ENCODE measurements at regions not wholly inside any gene's neighbourhood (a gene's known extent, or its start where the extent isn't known, plus 50 kb on each side); places are given as distances from the start of the nearest gene placed in this dataset.

DNA sequence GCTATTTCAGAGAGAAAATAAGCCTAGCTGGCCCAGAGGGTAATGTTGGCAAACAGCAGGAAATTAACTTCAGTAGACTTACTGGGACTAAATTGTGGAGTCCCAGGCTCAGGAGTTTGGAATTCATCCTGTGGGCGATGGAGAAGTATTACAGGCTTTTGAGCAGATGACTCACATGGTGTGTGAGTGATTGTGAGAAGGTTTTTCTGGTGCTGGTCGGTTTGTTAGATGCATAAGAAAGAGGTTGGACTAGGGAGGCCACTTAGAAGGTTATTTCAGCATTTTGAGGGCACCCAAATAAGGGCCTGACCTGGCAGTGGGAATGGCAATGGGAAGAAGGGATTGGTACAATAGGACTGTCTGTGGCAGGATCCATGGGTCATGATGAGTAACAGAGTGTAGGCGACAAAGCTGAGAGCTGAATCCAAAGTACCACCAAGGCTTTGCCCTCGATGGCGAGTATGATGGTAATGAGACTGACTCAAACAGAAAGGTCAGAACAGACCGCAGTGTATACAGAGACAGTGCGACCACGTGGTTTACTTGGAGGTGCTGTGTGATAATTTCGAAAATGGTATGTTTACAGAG lies 69.2 kb upstream of the KIF26B start:
- CTCF ChIA-PET = interaction anchor here (1.0 kb wide), 1 partner anchor 8 kb away, joined by 4 read pairs; no protein-coding TSS in a partner anchor
- POLR2A ChIA-PET = no interaction called here
- H3K4me1 ChIP-seq (ENCODE audit: control insufficient read depth, insufficient read depth, low read length) = no peaks in the 10 kb centered on the region
- H3K9me3 ChIP-seq (ENCODE audit: control insufficient read depth, insufficient read depth, low read depth, low read length) = no peaks in the 10 kb centered on the region
- H3K27ac ChIP-seq (ENCODE audit: extremely low read depth, low read depth, low read length) = no peak overlapping the region
- no peak for TF ChIP-seq ZNF211 (tag by site-specific recombination; IDR thresholded peaks at IDR 0.05; ENCODE audit: low read depth)
- 0 out of 2 replicates have a peak, but pooled peaks have one; percentile 14 for TF ChIP-seq EGR2 (tag by site-specific recombination; IDR thresholded peaks at IDR 0.05; ENCODE audit: low read depth)
- no peak overlapping the region for H3K4me3 ChIP-seq (ENCODE audit: low read depth, low read length)
- H3K36me3 ChIP-seq (ENCODE audit: control insufficient read depth in 2 of 2, insufficient read depth in 1 of 2, low read length in 2 of 2) = no peaks in the 10 kb centered on the region

DNA sequence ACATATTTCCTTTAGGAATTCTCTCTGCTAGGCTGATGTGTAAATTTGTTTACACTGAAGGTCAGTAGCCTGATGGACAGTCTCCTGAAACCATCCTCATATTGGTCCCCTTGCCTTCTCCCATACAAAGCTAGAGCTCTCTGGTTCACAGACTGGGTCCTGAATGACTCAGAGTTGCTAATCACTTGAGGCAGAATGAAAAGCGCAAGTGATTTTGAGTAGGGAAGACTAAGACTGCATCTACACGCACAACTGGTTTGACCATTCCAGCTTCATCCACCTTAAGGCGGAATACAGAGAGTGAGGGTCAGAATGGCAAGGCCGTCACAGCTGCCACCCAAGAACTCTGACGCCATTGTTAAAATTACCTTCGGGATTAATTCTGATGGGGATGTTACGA lies 70.2 kb upstream of the KIF26B start:
- Histone ChIP-seq H3K9me3 (ENCODE audit: control insufficient read depth, insufficient read depth, low read depth, low read length) (no peaks in the 10 kb centered on the region), H3K36me3 (ENCODE audit: control insufficient read depth in 2 of 2, insufficient read depth in 1 of 2, low read length in 2 of 2) (no peaks in the 10 kb centered on the region), H3K27ac (ENCODE audit: extremely low read depth, low read depth, low read length) (no peak overlapping the region), H3K4me1 (ENCODE audit: control insufficient read depth, insufficient read depth, low read length) (no peaks in the 10 kb centered on the region), H3K4me3 (ENCODE audit: low read depth, low read length) (no peak overlapping the region)
- ChIA-PET CTCF (interaction anchor here (0.7 to 1.2 kb wide), 3 partner anchors 41 to 1555 kb away, joined by 3 read pairs; no protein-coding TSS in a partner anchor), POLR2A (no interaction called here)
- TF ChIP-seq ZNF837 (tag by site-specific recombination; IDR thresholded peaks at IDR 0.05) (no peak), GLI4 (tag by site-specific recombination; IDR thresholded peaks at IDR 0.05) (no peak)
- TF ChIP-seq, protein P1, sequence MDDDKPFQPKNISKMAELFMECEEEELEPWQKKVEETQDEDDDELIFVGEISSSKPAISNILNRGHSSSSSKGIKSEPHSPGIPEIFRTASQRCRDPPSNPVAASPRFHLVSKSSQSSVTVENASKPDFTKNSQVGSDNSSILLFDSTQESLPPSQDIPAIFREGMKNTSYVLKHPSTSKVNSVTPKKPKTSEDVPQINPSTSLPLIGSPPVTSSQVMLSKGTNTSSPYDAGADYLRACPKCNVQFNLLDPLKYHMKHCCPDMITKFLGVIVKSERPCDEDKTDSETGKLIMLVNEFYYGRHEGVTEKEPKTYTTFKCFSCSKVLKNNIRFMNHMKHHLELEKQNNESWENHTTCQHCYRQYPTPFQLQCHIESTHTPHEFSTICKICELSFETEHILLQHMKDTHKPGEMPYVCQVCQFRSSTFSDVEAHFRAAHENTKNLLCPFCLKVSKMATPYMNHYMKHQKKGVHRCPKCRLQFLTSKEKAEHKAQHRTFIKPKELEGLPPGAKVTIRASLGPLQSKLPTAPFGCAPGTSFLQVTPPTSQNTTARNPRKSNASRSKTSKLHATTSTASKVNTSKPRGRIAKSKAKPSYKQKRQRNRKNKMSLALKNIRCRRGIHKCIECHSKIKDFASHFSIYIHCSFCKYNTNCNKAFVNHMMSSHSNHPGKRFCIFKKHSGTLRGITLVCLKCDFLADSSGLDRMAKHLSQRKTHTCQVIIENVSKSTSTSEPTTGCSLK (tag by site-specific recombination; IDR thresholded peaks at IDR 0.05) = no peak

DNA sequence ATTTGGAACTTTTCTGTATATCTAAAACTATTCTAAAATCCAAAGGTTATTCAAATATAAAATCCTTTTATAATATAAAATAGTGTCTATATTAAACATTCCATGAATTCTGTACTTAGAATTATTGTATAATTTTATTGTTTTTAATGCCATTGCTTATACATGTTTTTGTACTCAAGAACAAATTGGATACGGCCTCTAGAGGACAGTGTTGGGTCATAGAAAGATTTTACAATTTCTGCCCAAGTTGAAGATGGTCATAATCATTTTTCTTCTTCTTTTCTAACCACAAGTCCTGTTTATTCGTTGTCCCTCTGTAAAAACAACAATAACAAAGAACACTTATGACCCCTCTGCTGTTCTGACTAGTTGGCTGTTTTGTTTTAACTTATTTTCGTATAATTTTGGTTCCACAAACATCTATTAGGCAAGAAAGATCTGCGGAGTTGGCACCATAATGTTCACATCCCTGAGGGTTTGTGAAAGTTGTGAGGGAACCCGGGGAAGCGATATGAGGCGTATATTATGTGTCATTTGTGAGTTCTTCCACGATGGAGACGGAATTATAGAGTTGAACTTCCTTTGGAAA lies 75.7 kb upstream of the KIF26B start:
- TF ChIP-seq ZNF2 (tag by site-specific recombination; IDR thresholded peaks at IDR 0.05) (0 out of 2 replicates have a peak, but pooled peaks have one; percentile 58), ZNF654 (tag by site-specific recombination; IDR thresholded peaks at IDR 0.05; ENCODE audit: low read depth) (peak; percentile 88), ZNF221 (tag by site-specific recombination; IDR thresholded peaks at IDR 0.05; ENCODE audit: borderline replicate concordance) (peak; percentile 77; the same call in 1 of the 2 replicates), ZFP41 (tag by site-specific recombination; IDR thresholded peaks at IDR 0.05; ENCODE audit: borderline replicate concordance) (no peak), ZNF621 (tag by site-specific recombination; IDR thresholded peaks at IDR 0.05) (no peak), ZSCAN30 (tag by site-specific recombination; IDR thresholded peaks at IDR 0.05) (peak; percentile 40; the same call in 1 of the 2 replicates), ZNF558 (tag by site-specific recombination; IDR thresholded peaks at IDR 0.05) (peak; percentile 46; the same call in 1 of the 2 replicates), GFI1B (tag by site-specific recombination; IDR thresholded peaks at IDR 0.05) (no peak), ZBTB17 (tag by site-specific recombination; IDR thresholded peaks at IDR 0.05) (no peak), ZNF658 (tag by site-specific recombination; IDR thresholded peaks at IDR 0.05) (no peak), ZNF561 (tag by site-specific recombination; IDR thresholded peaks at IDR 0.05; ENCODE audit: borderline replicate concordance) (0 out of 2 replicates have a peak, but pooled peaks have one; percentile 15), EGR2 (tag by site-specific recombination; IDR thresholded peaks at IDR 0.05; ENCODE audit: low read depth) (no peak)
- TF ChIP-seq, protein P2, sequence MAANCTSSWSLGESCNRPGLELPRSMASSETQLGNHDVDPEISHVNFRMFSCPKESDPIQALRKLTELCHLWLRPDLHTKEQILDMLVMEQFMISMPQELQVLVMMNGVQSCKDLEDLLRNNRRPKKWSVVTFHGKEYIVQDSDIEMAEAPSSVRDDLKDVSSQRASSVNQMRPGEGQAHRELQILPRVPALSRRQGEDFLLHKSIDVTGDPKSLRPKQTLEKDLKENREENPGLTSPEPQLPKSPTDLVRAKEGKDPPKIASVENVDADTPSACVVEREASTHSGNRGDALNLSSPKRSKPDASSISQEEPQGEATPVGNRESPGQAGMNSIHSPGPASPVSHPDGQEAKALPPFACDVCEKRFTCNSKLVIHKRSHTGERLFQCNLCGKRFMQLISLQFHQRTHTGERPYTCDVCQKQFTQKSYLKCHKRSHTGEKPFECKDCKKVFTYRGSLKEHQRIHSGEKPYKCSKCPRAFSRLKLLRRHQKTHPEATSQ (tag by site-specific recombination; IDR thresholded peaks at IDR 0.05) = no peak
- TF ChIP-seq, protein P3, sequence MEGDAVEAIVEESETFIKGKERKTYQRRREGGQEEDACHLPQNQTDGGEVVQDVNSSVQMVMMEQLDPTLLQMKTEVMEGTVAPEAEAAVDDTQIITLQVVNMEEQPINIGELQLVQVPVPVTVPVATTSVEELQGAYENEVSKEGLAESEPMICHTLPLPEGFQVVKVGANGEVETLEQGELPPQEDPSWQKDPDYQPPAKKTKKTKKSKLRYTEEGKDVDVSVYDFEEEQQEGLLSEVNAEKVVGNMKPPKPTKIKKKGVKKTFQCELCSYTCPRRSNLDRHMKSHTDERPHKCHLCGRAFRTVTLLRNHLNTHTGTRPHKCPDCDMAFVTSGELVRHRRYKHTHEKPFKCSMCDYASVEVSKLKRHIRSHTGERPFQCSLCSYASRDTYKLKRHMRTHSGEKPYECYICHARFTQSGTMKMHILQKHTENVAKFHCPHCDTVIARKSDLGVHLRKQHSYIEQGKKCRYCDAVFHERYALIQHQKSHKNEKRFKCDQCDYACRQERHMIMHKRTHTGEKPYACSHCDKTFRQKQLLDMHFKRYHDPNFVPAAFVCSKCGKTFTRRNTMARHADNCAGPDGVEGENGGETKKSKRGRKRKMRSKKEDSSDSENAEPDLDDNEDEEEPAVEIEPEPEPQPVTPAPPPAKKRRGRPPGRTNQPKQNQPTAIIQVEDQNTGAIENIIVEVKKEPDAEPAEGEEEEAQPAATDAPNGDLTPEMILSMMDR (tag by site-specific recombination; IDR thresholded peaks at IDR 0.05) = peak; percentile 63; the same call in 1 of the 2 replicates
- TF ChIP-seq, protein P4, sequence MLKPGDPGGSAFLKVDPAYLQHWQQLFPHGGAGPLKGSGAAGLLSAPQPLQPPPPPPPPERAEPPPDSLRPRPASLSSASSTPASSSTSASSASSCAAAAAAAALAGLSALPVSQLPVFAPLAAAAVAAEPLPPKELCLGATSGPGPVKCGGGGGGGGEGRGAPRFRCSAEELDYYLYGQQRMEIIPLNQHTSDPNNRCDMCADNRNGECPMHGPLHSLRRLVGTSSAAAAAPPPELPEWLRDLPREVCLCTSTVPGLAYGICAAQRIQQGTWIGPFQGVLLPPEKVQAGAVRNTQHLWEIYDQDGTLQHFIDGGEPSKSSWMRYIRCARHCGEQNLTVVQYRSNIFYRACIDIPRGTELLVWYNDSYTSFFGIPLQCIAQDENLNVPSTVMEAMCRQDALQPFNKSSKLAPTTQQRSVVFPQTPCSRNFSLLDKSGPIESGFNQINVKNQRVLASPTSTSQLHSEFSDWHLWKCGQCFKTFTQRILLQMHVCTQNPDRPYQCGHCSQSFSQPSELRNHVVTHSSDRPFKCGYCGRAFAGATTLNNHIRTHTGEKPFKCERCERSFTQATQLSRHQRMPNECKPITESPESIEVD (tag by site-specific recombination; IDR thresholded peaks at IDR 0.05) = no peak
- ChIA-PET POLR2A (no interaction called here), CTCF (interaction anchor here (0.6 to 1.5 kb wide), 7 partner anchors 9 to 1111 kb away, joined by 3 to 10 read pairs (median 4); no protein-coding TSS in a partner anchor)
- no peaks in the 10 kb centered on the region for H3K36me3 ChIP-seq (ENCODE audit: control insufficient read depth in 2 of 2, insufficient read depth in 1 of 2, low read length in 2 of 2)
- H3K27ac ChIP-seq (ENCODE audit: extremely low read depth, low read depth, low read length) = no peak overlapping the region
- H3K4me1 ChIP-seq (ENCODE audit: control insufficient read depth, insufficient read depth, low read length) = 0 out of 2 replicates have a peak, but pooled peaks cover 5% of the 10 kb centered on the region
- no peak overlapping the region for H3K4me3 ChIP-seq (ENCODE audit: low read depth, low read length)
- H3K9me3 ChIP-seq (ENCODE audit: control insufficient read depth, insufficient read depth, low read depth, low read length) = no peaks in the 10 kb centered on the region

Measured in HEK293 (cell line).